Tibial artery (tissue), 4 donors: ENCODE measurements at regions not wholly inside any gene's neighbourhood (a gene's known extent, or its start where the extent isn't known, plus 50 kb on each side); places are given as distances from the start of the nearest gene placed in this dataset.

ENCODE experiments used
- DNase-seq, 2 donors: peaks; one replicate each; pipeline ENCODE4 v3.0.0-alpha.2; 2019
- H3K27ac ChIP-seq, 2 donors: fragments of 200-600 bp; sonication (generic) in 1 of 2; 1 replicate in 1 of 2; 2 replicates in 1 of 2; pipeline ENCODE4 v1.5.1; 2018 to 2019; ENCODE audit warnings: mild to moderate bottlenecking in 1 of 2
- H3K27me3 ChIP-seq, 2 donors: fragments of 200-600 bp; sonication (generic) in 1 of 2; one replicate each; pipeline versions ENCODE4 v1.5.1 to v1.6.0; 2016 to 2019
- H3K36me3 ChIP-seq, 3 donors: fragments of 200-600 bp; sonication (generic) in 2 of 3; one replicate each; pipeline ENCODE4 v1.5.1; 2016 to 2019; ENCODE audit warnings: mild to moderate bottlenecking in 2 of 3
- H3K4me1 ChIP-seq, 4 donors: fragments of 200-600 bp; sonication (generic) in 2 of 4; 1 replicate in 3 of 4; 2 replicates in 1 of 4; pipeline ENCODE4 v1.5.1; 2016 to 2019
- H3K4me3 ChIP-seq, 2 donors: fragments of 200-600 bp; sonication (generic) in 1 of 2; 1 replicate in 1 of 2; 2 replicates in 1 of 2; pipeline ENCODE4 v1.5.1; 2018 to 2019; ENCODE audit warnings: mild to moderate bottlenecking in 2 of 2
- H3K9me3 ChIP-seq, 3 donors: fragments of 200-600 bp; sonication (generic) in 1 of 3; one replicate each; pipeline ENCODE4 v1.5.1; 2016 to 2019
- CTCF ChIP-seq, 2 experiments: fragments of 200-600 bp in 1 of 2; fragments of 450-650 bp in 1 of 2; IDR thresholded peaks; one replicate each; pipeline ENCODE4 v1.5.1; 2017 to 2019; ENCODE audit warnings: antibody characterized with exemption in 2 of 2, mild to moderate bottlenecking in 1 of 2, moderate library complexity in 1 of 2
- intact Hi-C: fragments of 100-400 bp; cut with DNase I; formaldehyde crosslinking; loops from one replicate; pipeline ENCODE4 v1.15.0; 2023; ENCODE audit warnings: low total_unique reads

- intact Hi-C loops, result no loop called here
These were observed 195.3 kb upstream of the RFX3 start for GRCh38 chr9:3721096-3721495.

GRCh38 chr9:3719286-3719685 lies 193.5 kb upstream of the RFX3 start:
- H3K36me3 ChIP-seq, result no peaks in the 10 kb centered on the region
- intact Hi-C loops, result no loop called here
- no peak for DNase-seq
- TF ChIP-seq CTCF (IDR thresholded peaks at IDR 0.05), result no peak
- no peak overlapping the region for H3K4me3 ChIP-seq
- H3K9me3 ChIP-seq, result no peaks in the 10 kb centered on the region
- no peaks in the 10 kb centered on the region for H3K27me3 ChIP-seq
- no peaks in the 10 kb centered on the region for H3K4me1 ChIP-seq
- no peak overlapping the region for H3K27ac ChIP-seq

More at GRCh38 chr9:3721096-3721495, 195.3 kb upstream of the RFX3 start:
- no peak for DNase-seq
- TF ChIP-seq CTCF (IDR thresholded peaks at IDR 0.05), result no peak
- Histone ChIP-seq H3K4me3 (no peak overlapping the region), H3K27ac (no peak overlapping the region), H3K27me3 (no peaks in the 10 kb centered on the region), H3K36me3 (no peaks in the 10 kb centered on the region), H3K4me1 (no peaks in the 10 kb centered on the region), H3K9me3 (no peaks in the 10 kb centered on the region)

- no peak for TF ChIP-seq CTCF (IDR thresholded peaks at IDR 0.05)
- no peaks in the 10 kb centered on the region for H3K9me3 ChIP-seq
- H3K27me3 ChIP-seq, result no peaks in the 10 kb centered on the region
- no peak overlapping the region for H3K4me3 ChIP-seq
- H3K4me1 ChIP-seq, result no peaks in the 10 kb centered on the region
- intact Hi-C loops, result no loop called here
- no peak overlapping the region for H3K27ac ChIP-seq
- no peaks in the 10 kb centered on the region for H3K36me3 ChIP-seq
- no peak for DNase-seq
These were observed 190.6 kb upstream of the RFX3 start for GRCh38 chr9:3716415-3716814.

GRCh38 chr9:3708751-3709150 lies 182.9 kb upstream of the RFX3 start:
- no peaks in the 10 kb centered on the region for H3K27me3 ChIP-seq
- H3K27ac ChIP-seq, result no peak overlapping the region
- TF ChIP-seq CTCF (IDR thresholded peaks at IDR 0.05), result no peak
- no peaks in the 10 kb centered on the region for H3K9me3 ChIP-seq
- H3K4me3 ChIP-seq, result no peak overlapping the region
- no peak for DNase-seq
- no peaks in the 10 kb centered on the region for H3K4me1 ChIP-seq
- no peaks in the 10 kb centered on the region for H3K36me3 ChIP-seq
- intact Hi-C loops, result no loop called here

- no peak for DNase-seq
- no peak for TF ChIP-seq CTCF (IDR thresholded peaks at IDR 0.05)
- H3K27ac ChIP-seq, result no peak overlapping the region
- no peaks in the 10 kb centered on the region for H3K9me3 ChIP-seq
- no peaks in the 10 kb centered on the region for H3K4me1 ChIP-seq
- H3K36me3 ChIP-seq, result no peaks in the 10 kb centered on the region
- H3K4me3 ChIP-seq, result no peak overlapping the region
- intact Hi-C loops, result no loop called here
- no peaks in the 10 kb centered on the region for H3K27me3 ChIP-seq
These were observed 179.1 kb upstream of the RFX3 start for GRCh38 chr9:3704890-3705289.

- H3K27ac ChIP-seq, result no peak overlapping the region
These were observed 175.0 kb upstream of the RFX3 start for GRCh38 chr9:3700772-3701171.

More at GRCh38 chr9:3700772-3701171, 175.0 kb upstream of the RFX3 start:
- DNase-seq, result no peak
- intact Hi-C loops, result no loop called here
- Histone ChIP-seq H3K4me1 (no peaks in the 10 kb centered on the region), H3K27me3 (no peaks in the 10 kb centered on the region), H3K4me3 (no peak overlapping the region), H3K9me3 (no peaks in the 10 kb centered on the region), H3K36me3 (no peaks in the 10 kb centered on the region)
- no peak for TF ChIP-seq CTCF (IDR thresholded peaks at IDR 0.05)
